WI38 (cell line): ENCODE measurements at regions not wholly inside any gene's neighbourhood (a gene's known extent, or its start where the extent isn't known, plus 50 kb on each side); places are given as distances from the start of the nearest gene placed in this dataset.
"Not testable (repeated sequence)": the region's sequence is repeated elsewhere in the genome, so short reads cannot be mapped to it uniquely, and the experiment has no call there.

Experiments used
- H3K4me3 ChIP-seq: 2 replicates; pipeline ENCODE4 v1.5.1; 2011; ENCODE audit warnings: low read depth, mild to moderate bottlenecking, control low read depth, low read length

- not testable (repeated sequence) for H3K4me3 ChIP-seq
Measured at GRCh38 chr2:91562184-91562583, 2870.7 kb downstream of the RPIA start.

GRCh38 chr2:91564700-91565099, 2873.2 kb downstream of the RPIA start:
- H3K4me3 ChIP-seq = not testable (repeated sequence)

- not testable (repeated sequence) for H3K4me3 ChIP-seq
Measured at GRCh38 chr2:91565689-91566430, 2874.4 kb downstream of the RPIA start.

- H3K4me3 ChIP-seq = not testable (repeated sequence)
Measured at GRCh38 chr2:91566611-91567010, 2875.1 kb downstream of the RPIA start.

GRCh38 chr2:91567546-91568335, 2876.3 kb downstream of the RPIA start:
- not testable (repeated sequence) for H3K4me3 ChIP-seq

GRCh38 chr2:91568391-91569338, 2877.2 kb downstream of the RPIA start:
- H3K4me3 ChIP-seq = not testable (repeated sequence)

- not testable (repeated sequence) for H3K4me3 ChIP-seq
Measured at GRCh38 chr2:91571239-91571923, 2879.9 kb downstream of the RPIA start.

GRCh38 chr2:91573018-91573417, 2881.5 kb downstream of the RPIA start:
- H3K4me3 ChIP-seq = not testable (repeated sequence)

GRCh38 chr2:91573755-91574154, 2882.3 kb downstream of the RPIA start:
- H3K4me3 ChIP-seq = not testable (repeated sequence)

GRCh38 chr2:91574255-91574654, 2882.8 kb downstream of the RPIA start:
- H3K4me3 ChIP-seq = not testable (repeated sequence)

- not testable (repeated sequence) for H3K4me3 ChIP-seq
Measured at GRCh38 chr2:91575701-91576100, 2884.2 kb downstream of the RPIA start.

GRCh38 chr2:91577406-91577805, 2885.9 kb downstream of the RPIA start:
- H3K4me3 ChIP-seq = not testable (repeated sequence)

GRCh38 chr2:91578678-91579077, 2887.2 kb downstream of the RPIA start:
- not testable (repeated sequence) for H3K4me3 ChIP-seq

- not testable (repeated sequence) for H3K4me3 ChIP-seq
Measured at GRCh38 chr2:91579555-91579954, 2888.1 kb downstream of the RPIA start.

- not testable (repeated sequence) for H3K4me3 ChIP-seq
Measured at GRCh38 chr2:91580043-91580442, 2888.6 kb downstream of the RPIA start.

- not testable (repeated sequence) for H3K4me3 ChIP-seq
Measured at GRCh38 chr2:91587098-91587497, 2895.6 kb downstream of the RPIA start.

GRCh38 chr2:91587908-91588535, 2896.5 kb downstream of the RPIA start:
- not testable (repeated sequence) for H3K4me3 ChIP-seq

- not testable (repeated sequence) for H3K4me3 ChIP-seq
Measured at GRCh38 chr2:91588782-91589223, 2897.3 kb downstream of the RPIA start.

GRCh38 chr2:91589454-91590328, 2898.2 kb downstream of the RPIA start:
- H3K4me3 ChIP-seq = not testable (repeated sequence)
